Eye (tissue), 1 donor: ENCODE measurements at regions not wholly inside any gene's neighbourhood (a gene's known extent, or its start where the extent isn't known, plus 50 kb on each side); places are given as distances from the start of the nearest gene placed in this dataset.
"Not testable (repeated sequence)": the region's sequence is repeated elsewhere in the genome, so short reads cannot be mapped to it uniquely, and the experiment has no call there.

Source experiments
- DNase-seq: peaks from one replicate; pipeline ENCODE4 v3.0.0-alpha.2; 2015

GRCh38 chr22:40094485-40094884, 83.2 kb upstream of the TNRC6B start:
- DNase-seq: no peak

GRCh38 chr22:40099887-40100286, 77.8 kb upstream of the TNRC6B start:
- DNase-seq: not testable (repeated sequence)

- DNase-seq: no peak
Observed at GRCh38 chr22:40105755-40106154, 72.0 kb upstream of the TNRC6B start.

- no peak for DNase-seq
Observed at GRCh38 chr22:40107244-40107643, 70.5 kb upstream of the TNRC6B start.

GRCh38 chr22:40107851-40108378, 69.8 kb upstream of the TNRC6B start:
- no peak for DNase-seq

GRCh38 chr22:40108396-40108795, 69.3 kb upstream of the TNRC6B start:
- DNase-seq: no peak

GRCh38 chr22:40108926-40109325, 68.8 kb upstream of the TNRC6B start:
- not testable (repeated sequence) for DNase-seq

- no peak for DNase-seq
Observed at GRCh38 chr22:40111451-40111850, 66.3 kb upstream of the TNRC6B start.

- DNase-seq: no peak
Observed at GRCh38 chr22:40112595-40112994, 65.1 kb upstream of the TNRC6B start.

- no peak for DNase-seq
Observed at GRCh38 chr22:40113696-40114095, 64.0 kb upstream of the TNRC6B start.

- DNase-seq: no peak
Observed at GRCh38 chr22:40114411-40114810, 63.3 kb upstream of the TNRC6B start.

- DNase-seq: no peak
Observed at GRCh38 chr22:40116496-40117200, 61.1 kb upstream of the TNRC6B start.

- DNase-seq: no peak
Observed at GRCh38 chr22:40118979-40119378, 58.7 kb upstream of the TNRC6B start.

- DNase-seq: no peak
Observed at GRCh38 chr22:40120848-40121247, 56.9 kb upstream of the TNRC6B start.

GRCh38 chr22:40121461-40121860, 56.3 kb upstream of the TNRC6B start:
- peak; percentile 73 for DNase-seq

- no peak for DNase-seq
Observed at GRCh38 chr22:40122792-40123191, 54.9 kb upstream of the TNRC6B start.

GRCh38 chr22:40123387-40123786, 54.3 kb upstream of the TNRC6B start:
- DNase-seq: no peak
